ENCODE measurements at regions not wholly inside any gene's neighbourhood (a gene's known extent, or its start where the extent isn't known, plus 50 kb on each side); places are given as distances from the start of the nearest gene placed in this dataset.
"Not testable (repeated sequence)": the region's sequence is repeated elsewhere in the genome, so short reads cannot be mapped to it uniquely, and the experiment has no call there.

DNA sequence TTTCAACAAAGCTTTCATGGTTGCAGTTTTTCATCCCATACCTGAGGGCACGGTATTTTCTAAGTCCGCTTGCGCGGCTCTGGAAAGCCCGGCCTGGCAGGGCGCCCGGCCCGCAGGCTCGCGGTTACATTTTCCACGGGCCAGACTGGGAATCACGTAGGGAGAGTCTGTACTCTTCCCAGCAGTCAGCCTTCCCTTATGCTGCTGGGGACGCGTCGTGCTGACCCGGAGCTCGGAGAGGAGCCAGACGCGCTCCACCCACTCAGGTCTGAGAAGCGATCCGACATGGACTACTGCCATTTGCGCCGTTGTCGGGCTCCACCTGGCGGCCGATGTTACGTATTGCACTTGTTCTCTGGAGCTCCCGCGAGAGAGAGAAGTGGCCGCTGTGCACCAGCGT, 435.9 kb downstream of the SPATA31A1 start:
- TF ChIP-seq, protein P1, sequence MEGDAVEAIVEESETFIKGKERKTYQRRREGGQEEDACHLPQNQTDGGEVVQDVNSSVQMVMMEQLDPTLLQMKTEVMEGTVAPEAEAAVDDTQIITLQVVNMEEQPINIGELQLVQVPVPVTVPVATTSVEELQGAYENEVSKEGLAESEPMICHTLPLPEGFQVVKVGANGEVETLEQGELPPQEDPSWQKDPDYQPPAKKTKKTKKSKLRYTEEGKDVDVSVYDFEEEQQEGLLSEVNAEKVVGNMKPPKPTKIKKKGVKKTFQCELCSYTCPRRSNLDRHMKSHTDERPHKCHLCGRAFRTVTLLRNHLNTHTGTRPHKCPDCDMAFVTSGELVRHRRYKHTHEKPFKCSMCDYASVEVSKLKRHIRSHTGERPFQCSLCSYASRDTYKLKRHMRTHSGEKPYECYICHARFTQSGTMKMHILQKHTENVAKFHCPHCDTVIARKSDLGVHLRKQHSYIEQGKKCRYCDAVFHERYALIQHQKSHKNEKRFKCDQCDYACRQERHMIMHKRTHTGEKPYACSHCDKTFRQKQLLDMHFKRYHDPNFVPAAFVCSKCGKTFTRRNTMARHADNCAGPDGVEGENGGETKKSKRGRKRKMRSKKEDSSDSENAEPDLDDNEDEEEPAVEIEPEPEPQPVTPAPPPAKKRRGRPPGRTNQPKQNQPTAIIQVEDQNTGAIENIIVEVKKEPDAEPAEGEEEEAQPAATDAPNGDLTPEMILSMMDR (IDR thresholded peaks at IDR 0.05; ENCODE audit: borderline replicate concordance, extremely low read depth, low read length, poor library complexity, severe bottlenecking) = not testable (repeated sequence)
- not testable (repeated sequence) for TF ChIP-seq EZH2 (IDR thresholded peaks at IDR 0.05; ENCODE audit: borderline replicate concordance, low read depth, low read length, severe bottlenecking)

Data from DND-41 (cell line).